HG02970 (cell line): ENCODE measurements at regions not wholly inside any gene's neighbourhood (a gene's known extent, or its start where the extent isn't known, plus 50 kb on each side); places are given as distances from the start of the nearest gene placed in this dataset.
"Not testable (repeated sequence)": the region's sequence is repeated elsewhere in the genome, so short reads cannot be mapped to it uniquely, and the experiment has no call there.

Source experiments
- ATAC-seq: cut with Tn5 transposase; IDR thresholded peaks from one replicate; pipeline ENCODE4 v1.9.1; 2021; ENCODE audit warnings: mild to moderate bottlenecking, moderate library complexity, moderate number of reproducible peaks; ENCODE audit not compliant: unreplicated experiment, low FRiP score

GRCh38 chr15:31177951-31178350 lies 76.4 kb upstream of the TRPM1 start:
- ATAC-seq, result no peak

GRCh38 chr15:31178705-31179104 lies 77.2 kb upstream of the TRPM1 start:
- no peak for ATAC-seq

- no peak for ATAC-seq
Measured at GRCh38 chr15:31179693-31180092, 78.2 kb upstream of the TRPM1 start.

GRCh38 chr15:31193291-31193690 lies 91.8 kb upstream of the TRPM1 start:
- no peak for ATAC-seq

GRCh38 chr15:31195871-31196270 lies 94.3 kb upstream of the TRPM1 start:
- no peak for ATAC-seq

- ATAC-seq, result no peak
Measured at GRCh38 chr15:31197497-31198414, 96.2 kb upstream of the TRPM1 start.

GRCh38 chr15:31200735-31201151 lies 99.2 kb upstream of the TRPM1 start:
- ATAC-seq, result no peak

GRCh38 chr15:31202953-31203352 lies 101.4 kb upstream of the TRPM1 start:
- no peak for ATAC-seq

- ATAC-seq, result no peak
Measured at GRCh38 chr15:31203999-31204398, 102.5 kb upstream of the TRPM1 start.

GRCh38 chr15:31206386-31207181 lies 105.1 kb upstream of the TRPM1 start:
- no peak for ATAC-seq

- no peak for ATAC-seq
Measured at GRCh38 chr15:31207246-31207645, 105.7 kb upstream of the TRPM1 start.

GRCh38 chr15:31207861-31208260 lies 106.3 kb upstream of the TRPM1 start:
- ATAC-seq, result not testable (repeated sequence)

- no peak for ATAC-seq
Measured at GRCh38 chr15:31208817-31209216, 107.3 kb upstream of the TRPM1 start.

- ATAC-seq, result no peak
Measured at GRCh38 chr15:31211353-31211752, 109.8 kb upstream of the TRPM1 start.

GRCh38 chr15:31212326-31213080 lies 111.0 kb upstream of the TRPM1 start:
- no peak for ATAC-seq

- ATAC-seq, result no peak
Measured at GRCh38 chr15:31214158-31214863, 112.3 kb upstream of the KLF13 start.

GRCh38 chr15:31214864-31215489 lies 111.7 kb upstream of the KLF13 start:
- no peak for ATAC-seq

GRCh38 chr15:31215490-31216214 lies 111.0 kb upstream of the KLF13 start:
- ATAC-seq, result peak; percentile 74
